ENCODE measurements at regions not wholly inside any gene's neighbourhood (a gene's known extent, or its start where the extent isn't known, plus 50 kb on each side); places are given as distances from the start of the nearest gene placed in this dataset.

- DNase-seq, result no peak
Observed at GRCh38 chr10:10796061-10796773, 221.5 kb upstream of the CELF2 start.

- no peak for DNase-seq
Observed at GRCh38 chr10:10796774-10797415, 220.8 kb upstream of the CELF2 start.

- DNase-seq, result no peak
Observed at GRCh38 chr10:10797513-10797912, 220.2 kb upstream of the CELF2 start.

- DNase-seq, result no peak
Observed at GRCh38 chr10:10798102-10798863, 219.4 kb upstream of the CELF2 start.

GRCh38 chr10:10798864-10799192, 218.8 kb upstream of the CELF2 start:
- no peak for DNase-seq

- DNase-seq, result no peak
Observed at GRCh38 chr10:10800961-10801360, 216.7 kb upstream of the CELF2 start.

GRCh38 chr10:10803278-10803677, 214.4 kb upstream of the CELF2 start:
- DNase-seq, result no peak

- DNase-seq, result no peak
Observed at GRCh38 chr10:10804061-10804460, 213.6 kb upstream of the CELF2 start.

GRCh38 chr10:10804998-10805740, 212.5 kb upstream of the CELF2 start:
- no peak for DNase-seq

- no peak for DNase-seq
Observed at GRCh38 chr10:10807106-10807505, 210.6 kb upstream of the CELF2 start.

- no peak for DNase-seq
Observed at GRCh38 chr10:10811562-10811961, 206.1 kb upstream of the CELF2 start.

GRCh38 chr10:10813656-10814055, 204.0 kb upstream of the CELF2 start:
- no peak for DNase-seq

- DNase-seq, result no peak
Observed at GRCh38 chr10:10814069-10814468, 203.6 kb upstream of the CELF2 start.

- DNase-seq, result no peak
Observed at GRCh38 chr10:10816447-10816846, 201.2 kb upstream of the CELF2 start.

GRCh38 chr10:10817609-10818008, 200.1 kb upstream of the CELF2 start:
- no peak for DNase-seq

GRCh38 chr10:10818082-10818481, 199.6 kb upstream of the CELF2 start:
- DNase-seq, result no peak

GRCh38 chr10:10819206-10819856, 198.3 kb upstream of the CELF2 start:
- no peak for DNase-seq

GRCh38 chr10:10821926-10822325, 195.7 kb upstream of the CELF2 start:
- no peak for DNase-seq

- DNase-seq, result no peak
Observed at GRCh38 chr10:10824591-10825148, 193.0 kb upstream of the CELF2 start.

- no peak for DNase-seq
Observed at GRCh38 chr10:10826125-10826524, 191.5 kb upstream of the CELF2 start.

- DNase-seq, result no peak
Observed at GRCh38 chr10:10828623-10829022, 189.0 kb upstream of the CELF2 start.

GRCh38 chr10:10829576-10829975, 188.1 kb upstream of the CELF2 start:
- no peak for DNase-seq

All from CD4-positive, alpha-beta T cell treated with Interleukin-15 for 1 hour (primary cell).